WTC11 (cell line): ENCODE measurements at regions not wholly inside any gene's neighbourhood (a gene's known extent, or its start where the extent isn't known, plus 50 kb on each side); places are given as distances from the start of the nearest gene placed in this dataset.

Experiments used
- ATAC-seq: fragments of 200-7000 bp; cut with Tn5 transposase; 2 replicates; pipeline ENCODE4 v1.10.0; 2021; ENCODE audit warnings: mild to moderate bottlenecking, moderate library complexity
- CTCF ChIA-PET: fragments of 300-600 bp; sonication (Branson Sonifier 250); formaldehyde crosslinking; loops from one replicate; lab custom pipeline; 2021; ENCODE audit warnings: antibody characterized with exemption; lab: Charles Lee
- POLR2A ChIA-PET: fragments of 350-600 bp; sonication (Branson Sonifier 250); formaldehyde crosslinking; loops from one replicate; lab custom pipeline; 2021; ENCODE audit warnings: antibody characterized with exemption; lab: Charles Lee
- DNase-seq: peaks from one replicate; pipeline ENCODE4 v3.0.0; 2021; ENCODE audit warnings: low spot score
- H3K27ac Mint-ChIP-seq: 2 replicates; pipeline ENCODE4 v1.8.0; 2021; ENCODE audit warnings: mixed read lengths
- H3K27me3 Mint-ChIP-seq: 2 replicates; pipeline ENCODE4 v1.8.0; 2021; ENCODE audit warnings: low read depth, mild to moderate bottlenecking, moderate library complexity, mixed read lengths
- H3K36me3 Mint-ChIP-seq: 2 replicates; pipeline ENCODE4 v1.8.0; 2021; ENCODE audit warnings: mixed read lengths
- H3K4me1 Mint-ChIP-seq: 2 replicates; pipeline ENCODE4 v1.8.0; 2022; ENCODE audit warnings: mixed read lengths
- H3K4me3 Mint-ChIP-seq: 2 replicates; pipeline ENCODE4 v1.8.0; 2021; ENCODE audit warnings: mild to moderate bottlenecking, moderate library complexity, mixed read lengths
- H3K9me3 Mint-ChIP-seq: 2 replicates; pipeline ENCODE4 v1.8.0; 2021; ENCODE audit warnings: mixed read lengths
- ATF1 ChIP-seq: sonication (generic); formaldehyde crosslinking; IDR thresholded peaks from 2 replicates; pipeline ENCODE4 v1.8.1; 2023; ENCODE audit warnings: mild to moderate bottlenecking, moderate library complexity, missing genetic modification reagents
- ATF2 ChIP-seq: sonication (generic); formaldehyde crosslinking; IDR thresholded peaks from 2 replicates; pipeline ENCODE4 v1.8.1; 2022; ENCODE audit warnings: low read depth, missing genetic modification reagents, borderline replicate concordance
- E2F1 ChIP-seq: sonication (generic); formaldehyde crosslinking; IDR thresholded peaks from 2 replicates; pipeline ENCODE4 v1.8.0; 2022; ENCODE audit warnings: mild to moderate bottlenecking, missing genetic modification reagents
- MLX ChIP-seq: sonication (generic); formaldehyde crosslinking; IDR thresholded peaks from 2 replicates; pipeline ENCODE4 v1.8.1; 2023; ENCODE audit warnings: mild to moderate bottlenecking, missing genetic modification reagents, moderate library complexity
- MXD4 ChIP-seq: fragments of 250-450 bp; sonication (Bioruptor Pico); IDR thresholded peaks from 2 replicates; pipeline ENCODE4 v1.8.0; 2021; ENCODE audit warnings: mild to moderate bottlenecking, moderate library complexity, borderline replicate concordance
- PRDM15 ChIP-seq: sonication (generic); formaldehyde crosslinking; IDR thresholded peaks from 2 replicates; pipeline ENCODE4 v1.8.0; 2022; ENCODE audit warnings: missing genetic modification reagents
- PREB ChIP-seq: sonication (generic); formaldehyde crosslinking; IDR thresholded peaks from 2 replicates; pipeline ENCODE4 v1.8.1; 2022; ENCODE audit warnings: mild to moderate bottlenecking, missing genetic modification reagents, moderate library complexity, borderline replicate concordance
- PRRX2 ChIP-seq: fragments of 250-450 bp; sonication (Bioruptor Pico); IDR thresholded peaks from 2 replicates; pipeline ENCODE4 v1.8.0; 2021; ENCODE audit warnings: mild to moderate bottlenecking
- SMAD3 ChIP-seq: sonication (generic); formaldehyde crosslinking; IDR thresholded peaks from 2 replicates; pipeline ENCODE4 v1.8.0; 2022; ENCODE audit warnings: missing genetic modification reagents, mild to moderate bottlenecking, borderline replicate concordance
- SMAD4 ChIP-seq: sonication (generic); formaldehyde crosslinking; IDR thresholded peaks from 2 replicates; pipeline ENCODE4 v1.8.0; 2022; ENCODE audit warnings: mild to moderate bottlenecking, missing genetic modification reagents
- STAT6 ChIP-seq: sonication (generic); formaldehyde crosslinking; conservative IDR thresholded peaks from 2 replicates; pipeline ENCODE4 v1.8.1; 2023; ENCODE audit warnings: mild to moderate bottlenecking, low read depth, missing genetic modification reagents, moderate library complexity
- TEAD1 ChIP-seq: sonication (generic); formaldehyde crosslinking; IDR thresholded peaks from 2 replicates; pipeline ENCODE4 v1.8.0; 2022; ENCODE audit warnings: mild to moderate bottlenecking, missing genetic modification reagents
- ZNF219 ChIP-seq: sonication (generic); formaldehyde crosslinking; IDR thresholded peaks from 2 replicates; pipeline ENCODE4 v1.8.0; 2023; ENCODE audit warnings: missing genetic modification reagents, mild to moderate bottlenecking, borderline replicate concordance
- ZNF281 ChIP-seq: sonication (generic); formaldehyde crosslinking; IDR thresholded peaks from 2 replicates; pipeline ENCODE4 v1.8.0; 2023; ENCODE audit warnings: mild to moderate bottlenecking, missing genetic modification reagents
- ZNF532 ChIP-seq: fragments of 250-450 bp; sonication (Bioruptor Pico); IDR thresholded peaks from 2 replicates; pipeline ENCODE4 v1.9.0; 2021; ENCODE audit warnings: mild to moderate bottlenecking, borderline replicate concordance
- TF ChIP-seq, protein P1 (sequence below): sonication (generic); formaldehyde crosslinking; IDR thresholded peaks from 2 replicates; pipeline ENCODE4 v1.8.1; 2022; ENCODE audit warnings: missing genetic modification reagents, borderline replicate concordance

GRCh38 chr6:62614442-62614841 lies 328.4 kb upstream of the KHDRBS2 start (continued):
- TF ChIP-seq ZNF532, result no peak
- TF ChIP-seq PRRX2, result no peak
- no peak for TF ChIP-seq PRDM15 (CRISPR knock-in tag)
- TF ChIP-seq TEAD1 (CRISPR knock-in tag), result no peak

GRCh38 chr6:62613928-62614327 lies 327.9 kb upstream of the KHDRBS2 start:
- no peak overlapping the region for H3K27ac Mint-ChIP-seq
- ATAC-seq, result peak; percentile 73
- no peak overlapping the region for H3K4me3 Mint-ChIP-seq
- peaks cover 26% of the 10 kb centered on the region for H3K4me1 Mint-ChIP-seq
- CTCF ChIA-PET, result no interaction called here
- H3K27me3 Mint-ChIP-seq, result no peaks in the 10 kb centered on the region; the same call in 1 of the 2 replicates
- peak; percentile 19 for DNase-seq
- H3K36me3 Mint-ChIP-seq, result peaks cover 58% of the 10 kb centered on the region
- POLR2A ChIA-PET, result no interaction called here
- peaks cover 68% of the 10 kb centered on the region for H3K9me3 Mint-ChIP-seq
- TF ChIP-seq ZNF281 (CRISPR knock-in tag), result no peak
- TF ChIP-seq ZNF219 (CRISPR knock-in tag), result no peak
- TF ChIP-seq, protein P1, sequence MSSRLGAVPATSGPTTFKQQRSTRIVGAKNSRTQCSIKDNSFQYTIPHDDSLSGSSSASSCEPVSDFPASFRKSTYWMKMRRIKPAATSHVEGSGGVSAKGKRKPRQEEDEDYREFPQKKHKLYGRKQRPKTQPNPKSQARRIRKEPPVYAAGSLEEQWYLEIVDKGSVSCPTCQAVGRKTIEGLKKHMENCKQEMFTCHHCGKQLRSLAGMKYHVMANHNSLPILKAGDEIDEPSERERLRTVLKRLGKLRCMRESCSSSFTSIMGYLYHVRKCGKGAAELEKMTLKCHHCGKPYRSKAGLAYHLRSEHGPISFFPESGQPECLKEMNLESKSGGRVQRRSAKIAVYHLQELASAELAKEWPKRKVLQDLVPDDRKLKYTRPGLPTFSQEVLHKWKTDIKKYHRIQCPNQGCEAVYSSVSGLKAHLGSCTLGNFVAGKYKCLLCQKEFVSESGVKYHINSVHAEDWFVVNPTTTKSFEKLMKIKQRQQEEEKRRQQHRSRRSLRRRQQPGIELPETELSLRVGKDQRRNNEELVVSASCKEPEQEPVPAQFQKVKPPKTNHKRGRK (CRISPR knock-in tag), result no peak
- TF ChIP-seq STAT6, result no peak
- TF ChIP-seq SMAD3 (CRISPR knock-in tag), result no peak
- no peak for TF ChIP-seq ATF2
- no peak for TF ChIP-seq MLX
- no peak for TF ChIP-seq ATF1 (CRISPR knock-in tag)
- TF ChIP-seq SMAD4, result no peak
- TF ChIP-seq MXD4, result no peak
- TF ChIP-seq PREB, result no peak
- TF ChIP-seq E2F1, result no peak
